Prostate gland (tissue), 2 donors: ENCODE measurements at regions not wholly inside any gene's neighbourhood (a gene's known extent, or its start where the extent isn't known, plus 50 kb on each side); places are given as distances from the start of the nearest gene placed in this dataset.

Experiments
- CTCF ChIP-seq, 4 experiments: fragments of 200-600 bp in 2 of 4; fragments of 450-650 bp in 2 of 4; sonication (generic) in 2 of 4; IDR thresholded peaks; 1 replicate in 3 of 4; 2 replicates in 1 of 4; pipeline ENCODE4 v1.5.1; 2016 to 2019; ENCODE audit warnings: antibody characterized with exemption in 4 of 4, mild to moderate bottlenecking in 2 of 4, moderate library complexity in 2 of 4
- POLR2A ChIP-seq: fragments of 450-650 bp; IDR thresholded peaks from one replicate; pipeline ENCODE4 v1.6.1; 2016; ENCODE audit warnings: antibody characterized with exemption, mild to moderate bottlenecking

DNA sequence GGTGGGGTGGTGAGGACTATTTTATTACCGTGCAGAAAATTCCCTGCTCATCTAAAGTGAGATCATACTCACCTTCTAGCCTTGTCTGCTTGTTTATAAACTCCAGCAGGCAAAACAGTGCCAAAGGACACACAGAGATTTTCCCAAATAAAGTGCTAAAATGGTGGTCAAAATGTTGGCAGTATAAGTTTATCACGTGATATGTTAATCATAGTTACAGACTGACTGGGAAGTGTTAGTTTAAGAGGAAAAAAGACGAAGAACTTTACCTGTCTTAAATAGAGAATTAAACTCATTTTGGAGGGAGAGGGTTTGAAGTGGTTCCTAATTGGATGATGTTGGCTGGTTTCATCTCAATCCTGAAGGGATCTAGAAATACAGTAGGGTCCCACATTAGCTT is 691.7 kb upstream of the FANCL start:
- TF ChIP-seq CTCF (IDR thresholded peaks at IDR 0.05) (no peak), POLR2A (no peak)
